Thyroid gland (tissue), 4 donors: ENCODE measurements at regions not wholly inside any gene's neighbourhood (a gene's known extent, or its start where the extent isn't known, plus 50 kb on each side); places are given as distances from the start of the nearest gene placed in this dataset.

Experiments
- CTCF ChIP-seq, 6 experiments: fragments of 200-600 bp in 3 of 6; fragments of 450-650 bp in 3 of 6; sonication (generic) in 3 of 6; IDR thresholded peaks; one replicate each; pipeline ENCODE4 v1.5.1; 2016 to 2019; ENCODE audit warnings: antibody characterized with exemption in 6 of 6, mild to moderate bottlenecking in 2 of 6, inconsistent platforms in 1 of 6, moderate library complexity in 1 of 6
- POLR2A ChIP-seq, 2 donors: fragments of 450-650 bp; IDR thresholded peaks; one replicate each; pipeline ENCODE4 v1.6.1; 2017; ENCODE audit warnings: antibody characterized with exemption in 2 of 2, mild to moderate bottlenecking in 2 of 2, moderate library complexity in 1 of 2

- TF ChIP-seq CTCF (IDR thresholded peaks at IDR 0.05), result no peak
- no peak for TF ChIP-seq POLR2A (IDR thresholded peaks at IDR 0.05)
Observed at GRCh38 chr1:78301141-78301540, 189.6 kb upstream of the PTGFR start.
